Occipital lobe (tissue), 1 donor: ENCODE measurements at regions not wholly inside any gene's neighbourhood (a gene's known extent, or its start where the extent isn't known, plus 50 kb on each side); places are given as distances from the start of the nearest gene placed in this dataset.
"Not testable (repeated sequence)": the region's sequence is repeated elsewhere in the genome, so short reads cannot be mapped to it uniquely, and the experiment has no call there.

Source experiments
- DNase-seq: peaks from one replicate; lab custom pipeline; 2025; lab: John Stamatoyannopoulos, UW

GRCh38 chr6:26258212-26258977 is 106.6 kb upstream of the BTN3A2 start:
- DNase-seq, result no peak

DNA sequence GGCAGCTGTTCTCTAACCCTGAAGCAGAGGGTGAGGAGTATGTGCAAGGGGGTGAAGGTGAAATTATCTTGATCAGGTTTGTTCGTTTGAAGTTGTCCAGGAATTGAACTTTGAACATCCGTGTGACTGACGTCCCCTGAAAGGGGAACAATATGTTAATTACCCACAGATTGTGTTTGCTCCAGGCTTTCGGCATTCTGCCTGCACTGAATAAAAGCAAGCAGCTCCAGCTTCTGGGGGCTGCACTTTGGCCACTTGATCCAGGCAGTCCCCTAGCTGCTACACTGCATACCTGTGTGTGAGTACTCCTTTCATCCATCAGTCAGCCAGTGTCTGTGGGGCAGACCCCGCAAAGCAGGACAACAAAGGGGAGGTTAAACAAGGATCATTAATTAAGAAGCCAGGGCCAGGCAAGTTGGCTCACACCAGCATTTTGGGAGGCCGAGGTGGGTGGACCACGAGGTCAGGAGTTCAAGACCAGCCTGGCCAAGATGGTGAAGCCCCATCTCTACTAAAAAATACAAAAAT is 104.8 kb upstream of the BTN3A2 start:
- no peak for DNase-seq

DNA sequence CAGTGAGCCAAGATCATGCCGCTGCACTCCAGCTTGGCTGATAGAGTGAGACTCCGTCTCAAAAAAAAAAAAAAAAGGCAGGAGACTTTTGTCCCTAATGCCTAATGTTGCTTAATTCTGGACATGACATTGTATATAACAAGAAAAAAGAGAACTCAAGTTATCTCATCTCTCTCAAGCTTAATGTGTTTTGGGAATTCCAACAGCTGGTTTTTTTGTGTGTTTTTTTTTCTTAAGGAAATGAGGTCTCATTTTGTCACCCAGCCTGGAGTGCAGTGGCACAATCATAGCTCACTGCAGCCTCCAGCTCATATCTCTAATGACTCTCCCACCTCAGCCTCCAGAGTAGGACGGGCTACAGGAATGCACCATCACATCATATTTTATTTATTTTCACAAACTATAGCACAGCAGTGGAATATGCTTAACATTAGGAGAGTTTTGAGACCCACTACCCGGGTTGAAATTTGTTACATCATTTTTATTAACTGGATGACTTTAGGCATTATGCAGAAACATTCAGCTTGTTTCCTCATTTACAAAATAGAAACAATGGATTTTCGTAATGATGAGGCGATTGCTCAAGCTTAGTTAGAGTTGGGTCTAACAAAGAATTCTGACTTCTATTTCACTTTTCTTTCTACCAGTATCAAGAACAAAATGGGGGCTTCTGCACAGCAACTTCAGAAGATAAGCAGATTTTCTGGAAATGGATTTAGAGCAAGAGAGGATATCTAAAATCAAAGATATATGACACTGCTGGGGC is 104.1 kb upstream of the BTN3A2 start:
- no peak for DNase-seq

GRCh38 chr6:26264547-26264946 is 100.5 kb upstream of the BTN3A2 start:
- no peak for DNase-seq

DNA sequence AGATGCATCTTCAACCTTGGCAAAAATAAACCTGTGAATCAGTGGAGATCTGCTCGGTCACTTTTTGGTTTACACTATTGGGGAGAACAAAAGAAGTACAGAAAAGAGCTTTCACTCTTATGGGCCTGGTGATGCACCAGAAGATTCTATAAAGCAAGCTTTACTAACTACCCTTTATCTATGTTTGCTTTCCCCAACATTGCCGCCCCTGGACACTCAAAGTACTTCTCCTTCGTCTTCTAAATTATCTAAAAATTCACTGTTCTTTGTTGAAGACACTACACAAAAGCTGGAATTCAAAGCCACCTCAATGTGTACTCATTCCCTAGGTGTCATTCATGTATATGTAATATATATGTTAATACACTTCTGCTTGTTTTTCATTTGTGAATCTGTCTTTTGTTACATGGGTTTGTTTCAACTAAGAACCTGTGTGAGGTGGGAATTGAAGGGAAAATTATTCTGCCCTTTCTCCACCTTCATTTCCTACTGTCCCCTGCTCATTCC is 97.9 kb upstream of the BTN3A2 start:
- no peak for DNase-seq

DNA sequence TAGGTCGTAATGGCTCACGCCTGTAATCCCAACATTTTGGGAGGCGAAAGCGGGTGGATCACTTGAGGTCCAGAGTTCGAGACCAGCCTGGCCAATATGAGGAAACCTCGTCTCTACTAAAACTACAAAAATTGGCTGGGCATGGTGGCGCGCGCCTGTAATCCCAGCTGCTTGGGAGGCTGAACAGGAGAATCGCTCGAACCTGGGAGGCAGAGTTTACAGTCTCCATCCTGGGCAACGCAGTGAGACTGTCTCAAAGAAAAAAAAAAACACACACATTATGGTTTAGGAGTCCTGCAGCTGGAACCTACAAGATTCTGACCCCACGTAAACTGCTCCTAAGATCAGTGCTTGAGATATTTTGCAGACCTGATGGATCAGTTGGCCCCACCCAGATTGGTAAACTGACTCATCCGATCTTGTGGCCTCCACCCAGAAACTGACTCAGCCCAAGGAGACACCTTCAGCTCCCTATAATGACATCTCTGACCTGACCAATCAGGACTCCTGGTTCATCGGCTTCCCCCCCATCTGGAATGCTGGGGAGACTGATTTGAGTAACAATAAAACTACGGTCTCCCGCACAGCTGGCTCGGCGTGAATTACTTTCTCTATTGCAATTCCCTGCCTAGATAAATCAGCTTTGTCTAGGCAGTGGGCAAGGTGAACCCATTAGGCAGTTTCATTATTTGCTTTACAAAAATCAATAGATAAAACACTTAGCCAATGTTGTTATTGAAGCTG is 96.2 kb upstream of the BTN3A2 start:
- no peak for DNase-seq

GRCh38 chr6:26269531-26270485 is 95.2 kb upstream of the BTN3A2 start:
- no peak for DNase-seq

- no peak for DNase-seq
Measured at GRCh38 chr6:26270486-26270861, 94.5 kb upstream of the BTN3A2 start.

GRCh38 chr6:26270903-26271667 is 93.9 kb upstream of the BTN3A2 start:
- peak; percentile 27 for DNase-seq

- no peak for DNase-seq
Measured at GRCh38 chr6:26271668-26272024, 93.4 kb upstream of the BTN3A2 start.

- DNase-seq, result no peak
Measured at GRCh38 chr6:26272171-26272637, 92.8 kb upstream of the BTN3A2 start.

DNA sequence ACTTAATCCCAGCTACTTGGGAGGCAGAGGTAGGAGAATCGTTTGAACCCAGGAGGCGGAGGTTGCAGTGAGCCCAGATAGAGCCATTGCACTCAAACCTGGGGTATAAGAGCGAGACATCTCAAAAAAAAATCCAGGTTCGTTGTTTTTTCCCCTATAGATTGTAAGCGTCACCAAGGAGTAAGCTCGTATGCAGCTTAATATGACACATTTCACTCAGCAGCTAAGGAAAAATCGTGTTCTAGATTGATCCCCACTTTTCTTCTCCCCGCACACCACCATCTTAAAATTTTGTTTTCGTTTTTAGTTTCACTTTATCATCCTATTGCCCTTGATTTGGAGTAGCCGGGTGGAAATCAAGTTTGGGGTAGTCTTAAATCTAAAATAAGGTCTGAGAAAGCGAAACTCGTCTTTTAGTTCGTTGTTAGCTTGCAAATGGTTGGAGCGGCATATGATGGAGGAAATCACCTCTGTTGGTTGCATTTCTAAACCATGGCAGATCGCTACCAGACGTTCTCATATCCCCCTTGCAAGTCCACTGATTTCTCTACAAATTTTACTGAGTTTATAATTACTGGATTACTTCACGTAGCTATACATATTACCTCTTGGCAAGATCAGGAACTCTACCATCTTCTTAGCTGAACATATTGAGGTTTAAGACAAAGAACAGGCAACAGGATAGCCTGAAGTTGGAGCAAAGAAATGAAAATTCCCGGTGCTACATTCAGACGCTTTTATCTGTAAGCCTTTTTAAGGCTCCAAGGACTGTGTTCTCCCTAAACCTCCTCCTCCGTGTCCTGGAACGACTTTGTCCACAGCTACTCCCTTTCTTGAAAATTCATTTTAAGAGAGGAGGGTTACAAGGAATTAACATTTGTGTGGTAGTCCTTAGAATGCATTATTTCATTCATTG is 91.1 kb upstream of the BTN3A2 start:
- DNase-seq, result no peak

DNA sequence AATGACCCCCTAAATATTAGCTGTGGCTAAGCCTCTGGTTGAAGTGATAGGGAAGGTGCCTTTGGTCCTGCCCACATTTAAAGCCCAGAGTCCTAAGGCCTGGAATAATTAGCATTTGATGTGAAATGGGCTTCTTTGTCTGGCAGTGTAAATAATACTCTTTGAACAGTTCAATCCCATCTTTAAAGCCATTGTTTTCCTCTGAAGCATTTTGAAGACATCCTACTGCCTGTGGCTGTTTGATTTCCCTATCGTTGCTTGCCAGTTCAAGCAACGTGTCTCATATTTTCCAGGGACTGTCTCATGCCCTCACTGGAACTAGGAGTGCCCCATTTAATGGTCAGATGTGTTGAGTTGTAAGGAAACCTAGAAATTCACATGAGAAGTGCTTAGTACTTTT is 89.3 kb upstream of the BTN3A2 start:
- no peak for DNase-seq

- DNase-seq, result no peak
Measured at GRCh38 chr6:26276841-26277648, 88.0 kb upstream of the BTN3A2 start.

- DNase-seq, result no peak
Measured at GRCh38 chr6:26278536-26278935, 86.5 kb upstream of the BTN3A2 start.

DNA sequence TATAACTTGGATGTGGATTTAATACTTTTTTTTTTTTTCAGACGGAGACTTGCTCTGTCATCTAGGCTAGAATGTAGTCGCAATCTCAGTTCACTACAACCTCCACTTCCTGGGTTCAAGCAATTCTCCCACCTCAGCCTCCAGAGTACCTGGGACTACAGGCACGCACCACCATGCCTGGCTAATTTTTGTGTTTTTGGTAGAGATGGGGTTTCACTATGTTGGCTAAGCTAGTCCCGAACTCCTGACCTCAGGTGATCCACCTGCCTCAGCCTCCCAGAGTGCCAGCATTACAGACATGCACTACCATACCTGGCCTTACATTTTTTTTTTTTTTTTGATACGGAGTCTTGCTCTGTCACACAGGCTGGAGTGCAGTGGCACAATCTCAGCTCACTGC is 85.6 kb upstream of the BTN3A2 start:
- DNase-seq, result not testable (repeated sequence)

GRCh38 chr6:26280407-26280806 is 84.6 kb upstream of the BTN3A2 start:
- no peak for DNase-seq
